ENCODE measurements at regions not wholly inside any gene's neighbourhood (a gene's known extent, or its start where the extent isn't known, plus 50 kb on each side); places are given as distances from the start of the nearest gene placed in this dataset.
"Not testable (repeated sequence)": the region's sequence is repeated elsewhere in the genome, so short reads cannot be mapped to it uniquely, and the experiment has no call there.

GRCh38 chr11:82210011-82210410 is 523.7 kb downstream of the FAM181B start:
- DNase-seq (ENCODE audit: low read depth), result no peak

GRCh38 chr11:82195283-82195682 is 538.4 kb downstream of the FAM181B start:
- DNase-seq (ENCODE audit: low read depth), result no peak

- DNase-seq (ENCODE audit: low read depth), result no peak
Observed at GRCh38 chr11:82194521-82194920, 539.1 kb downstream of the FAM181B start.

GRCh38 chr11:82191695-82192094 is 542.0 kb downstream of the FAM181B start:
- no peak for DNase-seq (ENCODE audit: low read depth)

- no peak for DNase-seq (ENCODE audit: low read depth)
Observed at GRCh38 chr11:82185925-82186324, 547.7 kb downstream of the FAM181B start.

GRCh38 chr11:82184966-82185365 is 548.7 kb downstream of the FAM181B start:
- DNase-seq (ENCODE audit: low read depth), result no peak

GRCh38 chr11:82183346-82183745 is 550.3 kb downstream of the FAM181B start:
- no peak for DNase-seq (ENCODE audit: low read depth)

GRCh38 chr11:82182697-82183096 is 551.0 kb downstream of the FAM181B start:
- not testable (repeated sequence) for DNase-seq (ENCODE audit: low read depth)

- DNase-seq (ENCODE audit: low read depth), result not testable (repeated sequence)
Observed at GRCh38 chr11:82181796-82182195, 551.9 kb downstream of the FAM181B start.

GRCh38 chr11:82176945-82177344 is 556.7 kb downstream of the FAM181B start:
- DNase-seq (ENCODE audit: low read depth), result no peak

- no peak for DNase-seq (ENCODE audit: low read depth)
Observed at GRCh38 chr11:82176365-82176764, 557.3 kb downstream of the FAM181B start.

- no peak for DNase-seq (ENCODE audit: low read depth)
Observed at GRCh38 chr11:82174610-82175009, 559.1 kb downstream of the FAM181B start.

GRCh38 chr11:82146789-82147188 is 586.9 kb downstream of the FAM181B start:
- no peak for DNase-seq (ENCODE audit: low read depth)

GRCh38 chr11:82118946-82119345 is 614.7 kb downstream of the FAM181B start:
- DNase-seq (ENCODE audit: low read depth), result no peak

GRCh38 chr11:82117362-82117761 is 616.3 kb downstream of the FAM181B start:
- DNase-seq (ENCODE audit: low read depth), result no peak

- DNase-seq (ENCODE audit: low read depth), result no peak
Observed at GRCh38 chr11:82105331-82105998, 628.2 kb downstream of the FAM181B start.

- no peak for DNase-seq (ENCODE audit: low read depth)
Observed at GRCh38 chr11:82092904-82093303, 640.8 kb downstream of the FAM181B start.

GRCh38 chr11:82089426-82089825 is 644.2 kb downstream of the FAM181B start:
- no peak for DNase-seq (ENCODE audit: low read depth)

- no peak for DNase-seq (ENCODE audit: low read depth)
Observed at GRCh38 chr11:82085493-82085892, 648.2 kb downstream of the FAM181B start.

- no peak for DNase-seq (ENCODE audit: low read depth)
Observed at GRCh38 chr11:82082976-82083375, 650.7 kb downstream of the FAM181B start.

GRCh38 chr11:82080160-82080559 is 653.5 kb downstream of the FAM181B start:
- peak; percentile 26 for DNase-seq (ENCODE audit: low read depth)

GRCh38 chr11:82076126-82076525 is 657.5 kb downstream of the FAM181B start:
- no peak for DNase-seq (ENCODE audit: low read depth)

- DNase-seq (ENCODE audit: low read depth), result no peak
Observed at GRCh38 chr11:82059505-82059904, 674.2 kb downstream of the FAM181B start.

- DNase-seq (ENCODE audit: low read depth), result no peak
Observed at GRCh38 chr11:82056450-82056849, 677.2 kb downstream of the FAM181B start.
